ENCODE measurements at regions not wholly inside any gene's neighbourhood (a gene's known extent, or its start where the extent isn't known, plus 50 kb on each side); places are given as distances from the start of the nearest gene placed in this dataset.

DNA sequence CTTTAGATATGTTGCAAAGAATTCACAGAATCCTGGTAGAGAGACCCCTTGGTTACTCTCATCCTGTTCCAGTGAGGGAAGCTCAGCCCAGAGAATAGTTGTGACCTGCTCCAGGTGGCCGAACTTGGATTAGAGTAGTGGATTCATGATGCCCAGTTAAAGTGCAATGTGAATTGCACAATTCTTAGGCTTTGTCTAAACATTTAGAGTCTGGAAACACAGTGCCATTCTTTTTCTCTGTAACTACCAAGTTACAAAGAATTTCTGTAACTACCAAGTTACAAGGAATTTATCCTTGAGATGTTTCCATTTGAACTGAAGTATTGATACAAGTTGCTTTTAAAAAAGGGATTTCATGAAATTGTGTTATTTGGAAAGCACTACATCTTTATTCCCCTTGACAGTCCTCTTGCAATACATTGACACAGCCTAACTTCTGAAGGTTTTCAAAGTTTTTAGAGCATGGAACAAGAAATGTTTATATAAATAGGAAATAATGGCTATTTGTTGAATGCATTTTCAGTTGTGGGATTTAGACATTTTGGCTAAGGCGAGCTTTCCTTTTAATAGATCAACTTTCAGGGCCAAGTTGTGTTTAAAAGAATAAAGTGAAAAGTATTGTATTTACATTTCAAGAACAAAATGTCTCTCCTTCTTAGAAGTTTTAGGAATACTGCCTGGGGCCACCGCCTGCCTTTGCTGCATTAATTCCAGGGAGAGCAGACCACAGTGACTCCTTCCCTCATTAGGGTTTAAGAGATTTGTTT lies 315.0 kb downstream of the LPIN1 start:
- ChIA-PET CTCF (no interaction called here), POLR2A (no interaction called here)
- H4K20me1 ChIP-seq (ENCODE audit: control insufficient read depth, insufficient read depth, low read length, poor library complexity, severe bottlenecking) = no peaks in the 10 kb centered on the region
- peaks cover 1 to 4% (median 2%) of the 10 kb centered on the region in 3 donors for H3K9me3 ChIP-seq (ENCODE audit: control extremely low read depth in 1 of 3, control insufficient read depth in 2 of 3, insufficient read depth in 1 of 3, low read length in 2 of 3)
- ATAC-seq (ENCODE audit: low read depth) (no peak), DNase-seq (no peak)
- no peaks in the 10 kb centered on the region for H3K79me2 ChIP-seq (ENCODE audit: control insufficient read depth, insufficient read depth, low read length)
- H3K4me1 ChIP-seq (ENCODE audit: control insufficient read depth in 2 of 2, insufficient read depth in 2 of 2, low read length in 2 of 2) = peaks cover 38 to 40% of the 10 kb centered on the region in 2 donors
- no peak overlapping the region for H3K4me3 ChIP-seq (ENCODE audit: control extremely low read depth in 1 of 5, extremely low read depth in 1 of 5, insufficient read depth in 1 of 5, low read depth in 2 of 5, low read length in 4 of 5)
- Mint-ChIP-seq H3K27ac (no peak overlapping the region), H3K4me1 (peaks cover 52% of the 10 kb centered on the region), H3K4me3 (no peak overlapping the region), H3K9me3 (ENCODE audit: insufficient read depth) (peaks cover 4% of the 10 kb centered on the region), H3K27me3 (no peaks in the 10 kb centered on the region)
- H3K4me2 ChIP-seq (replicated peaks; ENCODE audit: low read depth, low read length, poor library complexity, severe bottlenecking) = no peak overlapping the region
- H3K9ac ChIP-seq (ENCODE audit: low read length) = no peak overlapping the region
- no peaks in the 10 kb centered on the region for H3K36me3 ChIP-seq (replicated peaks in 1 of 2; ENCODE audit: control extremely low read depth in 1 of 2, control insufficient read depth in 1 of 2, extremely low read depth in 1 of 2, insufficient read depth in 2 of 2, low read length in 1 of 2)
- no peak overlapping the region for H2AFZ ChIP-seq (ENCODE audit: insufficient read depth, low read depth, low read length, poor library complexity, severe bottlenecking)
- H3K27me3 ChIP-seq (replicated peaks in 1 of 4; ENCODE audit: control extremely low read depth in 1 of 4, control insufficient read depth in 3 of 4, insufficient read depth in 4 of 4, low read length in 3 of 4) = no peaks in the 10 kb centered on the region
- no peak overlapping the region for H3K27ac ChIP-seq (ENCODE audit: low read length in 2 of 2)
- WGBS (ENCODE audit: insufficient coverage) = no CpG with 5 or more reads among the region's 3 CpGs
- TF ChIP-seq, protein P1, sequence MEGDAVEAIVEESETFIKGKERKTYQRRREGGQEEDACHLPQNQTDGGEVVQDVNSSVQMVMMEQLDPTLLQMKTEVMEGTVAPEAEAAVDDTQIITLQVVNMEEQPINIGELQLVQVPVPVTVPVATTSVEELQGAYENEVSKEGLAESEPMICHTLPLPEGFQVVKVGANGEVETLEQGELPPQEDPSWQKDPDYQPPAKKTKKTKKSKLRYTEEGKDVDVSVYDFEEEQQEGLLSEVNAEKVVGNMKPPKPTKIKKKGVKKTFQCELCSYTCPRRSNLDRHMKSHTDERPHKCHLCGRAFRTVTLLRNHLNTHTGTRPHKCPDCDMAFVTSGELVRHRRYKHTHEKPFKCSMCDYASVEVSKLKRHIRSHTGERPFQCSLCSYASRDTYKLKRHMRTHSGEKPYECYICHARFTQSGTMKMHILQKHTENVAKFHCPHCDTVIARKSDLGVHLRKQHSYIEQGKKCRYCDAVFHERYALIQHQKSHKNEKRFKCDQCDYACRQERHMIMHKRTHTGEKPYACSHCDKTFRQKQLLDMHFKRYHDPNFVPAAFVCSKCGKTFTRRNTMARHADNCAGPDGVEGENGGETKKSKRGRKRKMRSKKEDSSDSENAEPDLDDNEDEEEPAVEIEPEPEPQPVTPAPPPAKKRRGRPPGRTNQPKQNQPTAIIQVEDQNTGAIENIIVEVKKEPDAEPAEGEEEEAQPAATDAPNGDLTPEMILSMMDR (IDR thresholded peaks at IDR 0.05) = no peak
- no peak for TF ChIP-seq EZH2 (IDR thresholded peaks at IDR 0.05; ENCODE audit: borderline replicate concordance, insufficient read depth, low read depth, low read length, poor library complexity, severe bottlenecking)
- intact Hi-C loops (cut with micrococcal nuclease) = no loop called here

DNA sequence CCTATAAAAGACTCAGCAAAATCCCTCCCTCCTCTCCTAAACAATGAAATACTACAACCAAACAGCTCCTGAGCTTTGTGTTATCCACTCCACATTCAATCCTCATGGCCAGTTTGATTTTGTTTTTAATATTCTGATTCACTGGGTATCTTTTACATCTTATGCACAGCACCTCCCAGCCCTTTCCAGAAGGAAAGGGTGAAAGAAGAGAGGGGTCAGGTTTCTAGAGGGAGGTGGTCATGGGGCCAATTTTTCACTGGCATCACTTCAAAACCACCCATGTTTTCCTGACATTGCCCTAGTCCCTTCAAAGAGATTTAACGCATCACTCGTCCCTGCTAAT lies 315.6 kb downstream of the LPIN1 start:
- H3K27ac ChIP-seq (ENCODE audit: low read length in 2 of 2) = no peak overlapping the region
- no peak overlapping the region for H2AFZ ChIP-seq (ENCODE audit: insufficient read depth, low read depth, low read length, poor library complexity, severe bottlenecking)
- peaks cover 36 to 38% of the 10 kb centered on the region in 2 donors for H3K4me1 ChIP-seq (ENCODE audit: control insufficient read depth in 2 of 2, insufficient read depth in 2 of 2, low read length in 2 of 2)
- Mint-ChIP-seq H3K4me1 (peaks cover 50% of the 10 kb centered on the region), H3K4me3 (no peak overlapping the region), H3K27ac (no peak overlapping the region), H3K9me3 (ENCODE audit: insufficient read depth) (peaks cover 4% of the 10 kb centered on the region), H3K27me3 (no peaks in the 10 kb centered on the region)
- ChIA-PET CTCF (no interaction called here), POLR2A (no interaction called here)
- no peak overlapping the region for H3K4me2 ChIP-seq (replicated peaks; ENCODE audit: low read depth, low read length, poor library complexity, severe bottlenecking)
- intact Hi-C loops (cut with micrococcal nuclease) = no loop called here
- H4K20me1 ChIP-seq (ENCODE audit: control insufficient read depth, insufficient read depth, low read length, poor library complexity, severe bottlenecking) = no peaks in the 10 kb centered on the region
- H3K4me3 ChIP-seq (ENCODE audit: control extremely low read depth in 1 of 5, extremely low read depth in 1 of 5, insufficient read depth in 1 of 5, low read depth in 2 of 5, low read length in 4 of 5) = no peak overlapping the region
- no peaks in the 10 kb centered on the region for H3K79me2 ChIP-seq (ENCODE audit: control insufficient read depth, insufficient read depth, low read length)
- WGBS (ENCODE audit: insufficient coverage) = no CpG with 5 or more reads among the region's 2 CpGs
- no peaks in the 10 kb centered on the region for H3K27me3 ChIP-seq (replicated peaks in 1 of 4; ENCODE audit: control extremely low read depth in 1 of 4, control insufficient read depth in 3 of 4, insufficient read depth in 4 of 4, low read length in 3 of 4)
- H3K36me3 ChIP-seq (replicated peaks in 1 of 2; ENCODE audit: control extremely low read depth in 1 of 2, control insufficient read depth in 1 of 2, extremely low read depth in 1 of 2, insufficient read depth in 2 of 2, low read length in 1 of 2) = no peaks in the 10 kb centered on the region
- H3K9ac ChIP-seq (ENCODE audit: low read length) = no peak overlapping the region
- no peak for TF ChIP-seq EZH2 (IDR thresholded peaks at IDR 0.05; ENCODE audit: borderline replicate concordance, insufficient read depth, low read depth, low read length, poor library complexity, severe bottlenecking)
- TF ChIP-seq, protein P1 (IDR thresholded peaks at IDR 0.05) = no peak
- ATAC-seq (ENCODE audit: low read depth) = no peak
- no peak for DNase-seq
- H3K9me3 ChIP-seq (ENCODE audit: control extremely low read depth in 1 of 3, control insufficient read depth in 2 of 3, insufficient read depth in 1 of 3, low read length in 2 of 3) = peaks cover 1 to 4% (median 2%) of the 10 kb centered on the region in 3 donors

Data from B cell (primary cell).